UCSD-AML1 (cell line): ENCODE measurements at regions not wholly inside any gene's neighbourhood (a gene's known extent, or its start where the extent isn't known, plus 50 kb on each side); places are given as distances from the start of the nearest gene placed in this dataset.

ENCODE experiments used
- DNase-seq: peaks from one replicate; lab custom pipeline; 2025; ENCODE audit not compliant: unreplicated experiment; lab: John Stamatoyannopoulos, UW

GRCh38 chr14:75370416-75371205 is 57.2 kb upstream of the JDP2 start:
- DNase-seq, result no peak

- DNase-seq, result no peak
Observed at GRCh38 chr14:75371297-75371696, 56.5 kb upstream of the JDP2 start.

GRCh38 chr14:75372260-75372659 is 55.6 kb upstream of the JDP2 start:
- DNase-seq, result no peak

GRCh38 chr14:75373133-75373532 is 54.7 kb upstream of the JDP2 start:
- no peak for DNase-seq

- no peak for DNase-seq
Observed at GRCh38 chr14:75373616-75374015, 54.2 kb upstream of the JDP2 start.

GRCh38 chr14:75374911-75375310 is 52.9 kb upstream of the JDP2 start:
- DNase-seq, result no peak

- DNase-seq, result no peak
Observed at GRCh38 chr14:75375983-75376382, 51.8 kb upstream of the JDP2 start.
